NCI-H1092 treated with DMSO at 0.1 percent for 48 hours (cell line): ENCODE measurements at regions not wholly inside any gene's neighbourhood (a gene's known extent, or its start where the extent isn't known, plus 50 kb on each side); places are given as distances from the start of the nearest gene placed in this dataset.

Source experiments
- DNase-seq: peaks from one replicate; lab custom pipeline; 2025; lab: John Stamatoyannopoulos, UW

GRCh38 chr4:187183346-187183745, 459.7 kb upstream of the FAT1 start:
- DNase-seq: no peak

GRCh38 chr4:187183826-187184225, 460.2 kb upstream of the FAT1 start:
- DNase-seq: no peak

DNA sequence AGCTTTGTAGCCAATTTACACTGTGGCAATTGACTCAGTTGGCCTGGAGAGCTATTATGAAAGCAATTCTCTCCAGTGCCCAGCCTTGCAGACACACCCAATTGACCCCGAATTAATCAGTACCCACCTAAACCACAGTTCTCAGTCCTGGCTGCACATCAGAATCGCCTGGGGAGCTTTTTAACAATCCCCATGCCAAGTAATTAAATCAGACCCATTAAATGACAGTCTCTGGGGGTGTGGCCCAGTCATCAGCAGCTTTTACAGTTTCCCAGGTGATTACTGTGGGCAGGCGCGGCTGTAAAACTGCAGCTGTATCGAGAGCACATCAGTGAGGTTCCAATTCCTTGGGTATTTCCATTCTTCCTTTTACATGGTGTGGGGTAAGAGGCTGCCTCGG, 460.9 kb upstream of the FAT1 start:
- DNase-seq: peak; percentile 16

- DNase-seq: no peak
Observed at GRCh38 chr4:187188118-187188517, 464.5 kb upstream of the FAT1 start.

DNA sequence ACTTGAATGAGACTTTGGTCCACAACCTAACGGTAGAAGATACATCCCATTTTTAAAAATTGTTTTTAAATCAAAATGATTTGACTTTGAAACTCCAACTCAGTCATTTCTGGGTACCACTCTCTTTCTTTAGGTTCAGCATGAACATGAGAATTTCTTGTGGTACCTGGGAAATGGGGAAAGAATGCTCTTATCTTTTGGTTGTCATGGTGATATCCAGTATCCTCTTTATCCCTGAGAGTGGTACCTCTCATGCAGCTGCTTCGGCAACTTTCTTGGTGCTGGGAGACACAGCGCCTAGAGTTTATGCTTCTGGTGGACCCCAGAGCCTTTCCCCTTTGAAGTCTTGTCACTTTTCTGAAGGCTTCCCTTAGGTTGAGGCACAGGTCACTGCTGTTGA, 465.1 kb upstream of the FAT1 start:
- DNase-seq: no peak

DNA sequence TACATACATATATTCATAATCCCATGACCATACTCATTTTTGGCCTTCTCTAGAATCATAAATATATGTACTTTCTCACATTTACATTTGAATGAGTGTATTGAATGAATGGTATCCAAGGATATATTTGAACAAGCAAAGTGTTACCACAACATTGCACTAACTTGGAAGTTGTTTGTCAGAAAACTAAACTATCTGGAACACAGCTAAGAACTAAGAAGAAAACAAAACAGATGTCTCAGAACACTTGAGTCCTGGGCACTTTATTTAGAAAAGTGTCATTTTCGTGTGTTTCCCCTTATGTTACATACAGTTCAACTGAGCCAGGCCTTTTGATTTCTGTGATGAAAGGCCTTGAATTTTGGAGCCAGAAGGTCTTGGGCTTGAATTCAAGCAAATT, 466.7 kb upstream of the FAT1 start:
- DNase-seq: no peak

- DNase-seq: no peak
Observed at GRCh38 chr4:187191676-187192075, 468.0 kb upstream of the FAT1 start.

DNA sequence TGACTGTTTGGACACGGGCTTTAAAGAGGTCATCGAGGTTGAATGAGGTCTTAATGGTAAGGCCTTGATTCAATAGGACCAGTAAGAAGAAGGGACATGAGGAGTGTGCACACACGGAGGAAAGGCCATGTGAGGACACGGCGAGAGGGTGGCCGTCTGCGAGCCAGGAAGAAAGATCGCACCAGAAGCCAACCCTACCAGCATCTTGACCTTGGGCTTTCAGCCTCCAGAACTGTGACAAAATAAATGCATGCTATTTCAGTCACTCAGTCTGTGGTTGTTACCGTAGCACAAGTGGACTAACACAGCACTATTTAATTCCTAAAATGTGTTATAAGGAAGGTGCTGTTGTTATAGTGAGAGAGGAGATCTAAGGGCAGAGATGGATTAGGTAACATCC, 468.6 kb upstream of the FAT1 start:
- no peak for DNase-seq

- no peak for DNase-seq
Observed at GRCh38 chr4:187193141-187193540, 469.5 kb upstream of the FAT1 start.

DNA sequence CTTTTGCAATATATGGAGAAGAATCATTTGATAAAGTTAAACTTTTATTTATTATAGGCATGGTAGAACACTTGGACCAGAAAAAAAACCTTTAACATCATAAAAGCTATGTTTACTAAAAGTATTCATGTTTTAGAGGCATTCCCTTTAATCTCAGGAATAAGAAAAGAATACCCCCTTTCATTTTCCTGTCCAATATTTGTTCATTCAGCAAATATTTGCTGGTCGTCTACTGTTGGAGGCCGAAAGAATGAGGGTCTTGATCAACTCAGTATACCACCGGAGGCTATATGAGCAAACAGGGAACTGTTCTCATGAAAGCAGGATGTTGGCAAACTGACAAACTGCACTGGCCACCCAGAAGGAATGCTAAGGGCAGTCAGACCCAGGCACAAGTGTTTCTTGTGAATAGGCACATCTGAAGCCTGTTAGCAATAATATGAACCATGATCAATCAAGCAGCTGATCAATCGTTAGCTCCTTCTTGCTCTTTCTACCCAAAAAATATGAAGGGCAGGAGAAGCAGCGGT, 480.8 kb upstream of the FAT1 start:
- no peak for DNase-seq

DNA sequence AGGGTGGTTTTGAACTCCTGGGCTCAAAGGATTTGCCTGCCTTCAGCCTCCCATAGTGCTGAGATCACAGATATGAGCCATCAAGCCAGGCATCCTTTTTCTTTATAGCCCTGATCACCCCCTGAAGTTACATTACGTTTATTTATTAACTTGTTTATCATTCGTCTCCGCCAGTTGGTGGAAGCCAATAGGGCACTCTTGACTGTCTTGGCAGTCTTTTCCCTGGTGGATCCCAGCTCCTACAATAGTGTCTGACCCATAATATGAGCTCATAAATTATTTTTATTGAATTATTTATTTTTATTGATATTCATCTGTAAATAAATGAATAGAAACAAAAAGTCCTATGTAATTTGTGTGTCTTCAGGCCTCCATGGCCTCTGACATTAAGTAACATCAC, 484.3 kb upstream of the FAT1 start:
- DNase-seq: no peak

- no peak for DNase-seq
Observed at GRCh38 chr4:187208651-187209050, 485.0 kb upstream of the FAT1 start.

GRCh38 chr4:187209921-187210613, 486.4 kb upstream of the FAT1 start:
- DNase-seq: no peak

GRCh38 chr4:187212446-187213080, 488.9 kb upstream of the FAT1 start:
- DNase-seq: no peak

DNA sequence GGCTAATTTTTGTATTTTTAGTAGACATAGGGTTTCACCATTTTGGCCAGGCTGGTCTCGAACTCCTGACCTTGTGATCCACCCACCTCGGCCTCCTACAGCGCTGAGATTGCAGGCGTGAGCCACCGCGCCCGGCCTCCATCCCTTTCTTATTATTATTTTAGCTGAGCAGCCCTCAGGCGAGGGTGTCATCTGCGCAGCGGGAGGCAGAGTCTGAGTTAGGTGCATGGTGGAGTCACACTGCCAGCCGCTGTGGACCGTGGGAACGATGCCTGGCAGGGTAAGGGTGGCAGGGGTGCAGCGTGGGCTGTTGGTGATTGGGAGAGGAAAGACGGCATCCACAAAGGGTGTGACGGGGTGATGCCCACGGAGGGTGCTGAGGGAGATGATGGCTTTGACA, 491.8 kb upstream of the FAT1 start:
- DNase-seq: no peak

GRCh38 chr4:187218705-187219245, 495.1 kb upstream of the FAT1 start:
- DNase-seq: no peak

- DNase-seq: no peak
Observed at GRCh38 chr4:187224560-187224959, 500.9 kb upstream of the FAT1 start.

DNA sequence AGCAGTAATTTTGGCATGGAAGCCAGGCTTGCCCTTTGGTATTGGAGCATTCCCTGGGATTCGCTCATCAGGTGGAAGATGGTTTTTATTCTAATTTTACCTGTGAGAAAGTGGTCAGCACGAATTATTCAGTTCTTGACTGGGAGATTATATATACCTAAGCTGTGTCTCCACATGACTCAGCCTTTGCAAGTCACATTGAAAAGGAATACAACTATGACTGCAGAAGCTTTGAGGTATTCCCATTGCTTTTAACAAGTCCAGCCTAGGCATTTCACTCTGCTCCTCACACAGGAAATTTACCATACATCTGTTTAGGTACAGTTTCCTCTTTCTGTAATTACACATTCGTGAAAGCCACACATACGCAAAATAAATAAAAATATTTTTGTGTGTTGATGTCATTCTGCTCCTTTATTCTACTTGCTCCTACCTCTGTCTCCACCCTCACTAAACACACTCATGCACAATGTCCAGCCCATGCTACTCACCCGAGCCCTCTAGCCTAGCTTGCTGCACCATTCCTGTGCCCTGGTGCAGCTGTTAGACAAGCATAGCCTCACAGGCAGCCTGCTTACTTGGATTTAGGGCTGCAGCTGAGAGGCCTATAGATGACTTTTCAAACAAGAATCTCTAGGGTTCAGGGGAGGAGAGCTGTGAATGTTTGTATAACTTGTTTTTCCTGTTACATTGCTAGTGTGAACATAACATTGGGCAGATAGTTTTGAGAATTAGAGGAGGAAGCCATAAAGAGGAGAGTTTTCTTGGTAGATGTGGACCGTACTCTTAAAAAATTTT, 504.4 kb upstream of the FAT1 start:
- DNase-seq: no peak

- no peak for DNase-seq
Observed at GRCh38 chr4:187232196-187232595, 508.5 kb upstream of the FAT1 start.

- DNase-seq: no peak
Observed at GRCh38 chr4:187232796-187233195, 509.1 kb upstream of the FAT1 start.

- DNase-seq: no peak
Observed at GRCh38 chr4:187235456-187236170, 512.0 kb upstream of the FAT1 start.
